GM12892 (cell line): ENCODE measurements at regions not wholly inside any gene's neighbourhood (a gene's known extent, or its start where the extent isn't known, plus 50 kb on each side); places are given as distances from the start of the nearest gene placed in this dataset.

Experiments used
- POLR2A ChIP-seq: IDR thresholded peaks from 2 replicates; pipeline ENCODE4 v1.6.1; 2011; ENCODE audit warnings: low read depth, low read length, control low read depth
- POLR2AphosphoS5 ChIP-seq: IDR thresholded peaks from 2 replicates; pipeline ENCODE4 v1.6.1; 2011; ENCODE audit warnings: low read depth, low read length, control low read depth
- TAF1 ChIP-seq: IDR thresholded peaks from 2 replicates; pipeline ENCODE4 v1.6.1; 2011; ENCODE audit warnings: low read depth, mild to moderate bottlenecking, control low read depth, low read length, borderline replicate concordance

DNA sequence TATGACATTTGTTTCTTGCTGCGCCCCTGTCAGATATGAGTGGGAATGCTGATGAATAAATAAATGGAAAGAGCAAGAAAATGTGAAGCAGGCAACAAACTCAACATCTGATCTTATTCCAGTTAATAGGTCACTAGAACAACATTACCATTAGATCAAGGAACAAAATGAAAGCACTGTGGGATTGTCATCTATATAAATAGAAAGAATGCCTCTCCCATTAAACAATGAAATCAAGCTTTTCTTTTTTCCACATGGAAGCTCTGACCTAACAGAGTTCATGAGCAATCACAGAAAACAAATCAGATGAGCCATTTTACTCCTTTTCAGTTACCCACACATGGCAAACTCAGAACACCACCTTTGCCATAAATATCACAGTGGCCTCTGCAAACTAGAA, 354.8 kb downstream of the SUCLA2 start:
- TF ChIP-seq TAF1 (no peak), POLR2A (no peak), POLR2AphosphoS5 (no peak)
